ENCODE measurements at regions not wholly inside any gene's neighbourhood (a gene's known extent, or its start where the extent isn't known, plus 50 kb on each side); places are given as distances from the start of the nearest gene placed in this dataset.
"Not testable (repeated sequence)": the region's sequence is repeated elsewhere in the genome, so short reads cannot be mapped to it uniquely, and the experiment has no call there.

GRCh38 chr2:40020997-40021396, 241.9 kb upstream of the THUMPD2 start:
- Mint-ChIP-seq H3K9me3 (ENCODE audit: low read depth) (peaks cover 30% of the 10 kb centered on the region), H3K27me3 (ENCODE audit: low read depth) (peaks cover 10% of the 10 kb centered on the region), H3K36me3 (ENCODE audit: low read depth) (peaks cover 11% of the 10 kb centered on the region), H3K4me3 (ENCODE audit: unreplicated experiment) (no peak overlapping the region), H3K27ac (ENCODE audit: unreplicated experiment) (no peak overlapping the region), H3K4me1 (ENCODE audit: low read depth) (no peaks in the 10 kb centered on the region)
- no peak for TF ChIP-seq CTCF (IDR thresholded peaks at IDR 0.05)
- DNase-seq (ENCODE audit: low spot score), result no peak

- H3K9me3 Mint-ChIP-seq (ENCODE audit: low read depth), result peaks cover 17% of the 10 kb centered on the region
- DNase-seq (ENCODE audit: low spot score), result no peak
- H3K27ac Mint-ChIP-seq (ENCODE audit: unreplicated experiment), result no peak overlapping the region
- peaks cover 4% of the 10 kb centered on the region for H3K36me3 Mint-ChIP-seq (ENCODE audit: low read depth)
- H3K4me3 Mint-ChIP-seq (ENCODE audit: unreplicated experiment), result no peak overlapping the region
- no peaks in the 10 kb centered on the region for H3K4me1 Mint-ChIP-seq (ENCODE audit: low read depth)
- no peak for TF ChIP-seq CTCF (IDR thresholded peaks at IDR 0.05)
- no peaks in the 10 kb centered on the region for H3K27me3 Mint-ChIP-seq (ENCODE audit: low read depth)
Measured at GRCh38 chr2:40016151-40016885, 237.3 kb upstream of the THUMPD2 start.

GRCh38 chr2:40013962-40014361, 234.9 kb upstream of the THUMPD2 start:
- not testable (repeated sequence) for H3K4me3 Mint-ChIP-seq (ENCODE audit: unreplicated experiment); H3K36me3 Mint-ChIP-seq (ENCODE audit: low read depth); H3K4me1 Mint-ChIP-seq (ENCODE audit: low read depth); H3K27me3 Mint-ChIP-seq (ENCODE audit: low read depth); H3K27ac Mint-ChIP-seq (ENCODE audit: unreplicated experiment); DNase-seq (ENCODE audit: low spot score); H3K9me3 Mint-ChIP-seq (ENCODE audit: low read depth)

- Mint-ChIP-seq H3K36me3 (ENCODE audit: low read depth) (no peaks in the 10 kb centered on the region), H3K4me3 (ENCODE audit: unreplicated experiment) (no peak overlapping the region), H3K9me3 (ENCODE audit: low read depth) (no peaks in the 10 kb centered on the region), H3K4me1 (ENCODE audit: low read depth) (peaks cover 10% of the 10 kb centered on the region), H3K27ac (ENCODE audit: unreplicated experiment) (no peak overlapping the region), H3K27me3 (ENCODE audit: low read depth) (peaks cover 4% of the 10 kb centered on the region)
- no peak for DNase-seq (ENCODE audit: low spot score)
- TF ChIP-seq CTCF (IDR thresholded peaks at IDR 0.05), result no peak
Measured at GRCh38 chr2:40004336-40004735, 225.3 kb upstream of the THUMPD2 start.

GRCh38 chr2:40002339-40002738, 223.3 kb upstream of the THUMPD2 start:
- no peaks in the 10 kb centered on the region for H3K9me3 Mint-ChIP-seq (ENCODE audit: low read depth)
- DNase-seq (ENCODE audit: low spot score), result no peak
- H3K36me3 Mint-ChIP-seq (ENCODE audit: low read depth), result no peaks in the 10 kb centered on the region
- TF ChIP-seq CTCF (IDR thresholded peaks at IDR 0.05), result no peak
- H3K4me1 Mint-ChIP-seq (ENCODE audit: low read depth), result peaks cover 10% of the 10 kb centered on the region
- peaks cover 4% of the 10 kb centered on the region for H3K27me3 Mint-ChIP-seq (ENCODE audit: low read depth)
- H3K4me3 Mint-ChIP-seq (ENCODE audit: unreplicated experiment), result no peak overlapping the region
- no peak overlapping the region for H3K27ac Mint-ChIP-seq (ENCODE audit: unreplicated experiment)

- Mint-ChIP-seq H3K4me1 (ENCODE audit: low read depth) (peaks cover 10% of the 10 kb centered on the region), H3K4me3 (ENCODE audit: unreplicated experiment) (no peak overlapping the region), H3K9me3 (ENCODE audit: low read depth) (no peaks in the 10 kb centered on the region), H3K27ac (ENCODE audit: unreplicated experiment) (no peak overlapping the region), H3K36me3 (ENCODE audit: low read depth) (no peaks in the 10 kb centered on the region), H3K27me3 (ENCODE audit: low read depth) (peaks cover 4% of the 10 kb centered on the region)
- TF ChIP-seq CTCF (IDR thresholded peaks at IDR 0.05), result no peak
- DNase-seq (ENCODE audit: low spot score), result no peak
Measured at GRCh38 chr2:39999864-40000263, 220.8 kb upstream of the THUMPD2 start.
